RPMI8226 (cell line): ENCODE measurements at regions not wholly inside any gene's neighbourhood (a gene's known extent, or its start where the extent isn't known, plus 50 kb on each side); places are given as distances from the start of the nearest gene placed in this dataset.
A peak's percentile ranks its signal among the peaks of the same experiment; 100 is the strongest.

Experiments used
- DNase-seq: peaks from one replicate; pipeline ENCODE4 v3.0.0-alpha.2; 2015

GRCh38 chr2:81355436-81355835, 1050.9 kb upstream of the LRRTM1 start:
- no peak for DNase-seq

- DNase-seq = no peak
Observed at GRCh38 chr2:81334046-81334445, 1029.5 kb upstream of the LRRTM1 start.

DNA sequence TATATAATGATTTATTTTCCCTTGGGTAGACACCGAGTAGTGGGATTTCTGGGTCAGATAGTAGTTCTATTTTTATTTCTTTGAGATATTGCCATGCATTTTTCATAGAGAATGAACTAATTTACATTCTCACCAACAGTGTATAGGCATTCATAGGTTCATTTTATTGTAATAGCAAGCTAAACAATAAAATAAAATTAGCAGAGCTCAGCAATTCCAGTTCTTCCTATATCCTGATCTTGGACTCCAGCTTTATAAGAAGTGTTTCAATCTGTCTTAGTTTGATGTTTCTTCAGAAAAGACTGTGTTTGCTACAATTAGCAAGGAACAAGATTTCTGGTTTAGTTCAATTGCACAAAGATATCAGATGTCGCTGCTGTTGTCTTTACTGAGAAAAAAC, 1024.4 kb upstream of the LRRTM1 start:
- no peak for DNase-seq

DNA sequence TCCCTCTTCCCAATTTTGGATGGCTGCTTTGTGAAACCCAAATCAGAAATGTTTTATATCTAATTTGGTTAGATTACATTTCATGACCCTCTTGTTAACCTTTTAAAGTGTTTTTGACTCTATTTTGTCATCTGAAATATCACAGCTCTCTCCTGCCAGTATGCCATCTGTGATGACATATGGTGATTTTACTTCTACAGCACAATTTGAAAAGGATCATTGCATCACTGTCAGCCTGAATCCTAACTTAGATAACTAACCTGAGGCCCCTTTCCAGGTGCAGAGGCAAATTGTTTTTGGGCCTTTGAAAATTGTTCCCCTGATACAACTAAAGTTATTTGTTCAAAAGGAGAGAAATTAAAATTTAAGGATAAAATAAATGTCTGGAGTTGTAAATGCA, 1023.4 kb upstream of the LRRTM1 start:
- DNase-seq = no peak

- DNase-seq = peak; percentile 9
Observed at GRCh38 chr2:81324046-81324445, 1019.5 kb upstream of the LRRTM1 start.

GRCh38 chr2:81304154-81304830, 999.7 kb upstream of the LRRTM1 start:
- no peak for DNase-seq

GRCh38 chr2:81303321-81303720, 998.8 kb upstream of the LRRTM1 start:
- DNase-seq = no peak

DNA sequence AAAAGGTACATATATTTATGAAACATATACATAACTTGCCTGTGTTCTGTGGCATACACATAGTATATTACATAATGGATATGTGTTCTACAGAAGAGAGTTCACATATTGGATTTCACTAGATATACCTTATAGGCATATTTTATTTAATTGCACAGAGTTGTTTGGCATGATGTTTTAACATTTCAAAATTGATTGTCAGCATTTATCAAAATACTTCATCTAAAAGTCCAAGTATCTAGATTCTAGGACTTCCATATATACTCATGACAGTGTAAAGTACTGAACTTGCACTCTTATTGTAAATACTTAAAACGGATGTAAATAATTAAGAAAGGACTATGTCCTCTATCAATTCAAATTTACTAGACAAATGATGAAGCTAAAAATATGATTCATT, 995.3 kb upstream of the LRRTM1 start:
- no peak for DNase-seq

DNA sequence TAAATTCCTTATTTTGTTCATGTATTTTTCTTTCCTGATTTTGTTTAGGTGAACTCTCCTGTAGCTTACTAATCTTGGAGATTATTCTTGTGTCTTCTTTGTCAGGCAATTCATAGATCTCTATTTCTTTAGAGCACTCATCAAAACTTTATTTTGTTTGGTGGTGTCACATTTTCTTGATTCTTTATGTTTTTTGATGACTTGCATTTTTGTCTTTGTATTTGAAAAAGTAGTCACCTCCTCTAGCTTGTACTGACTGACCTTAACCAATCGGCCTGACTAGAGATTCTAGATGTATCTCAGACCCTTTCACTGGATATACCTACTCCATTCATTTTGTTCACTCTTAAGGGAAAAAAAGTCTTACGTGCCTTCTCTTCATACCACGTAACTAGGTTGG, 986.3 kb upstream of the LRRTM1 start:
- DNase-seq = no peak

GRCh38 chr2:81283081-81283480, 978.5 kb upstream of the LRRTM1 start:
- DNase-seq = no peak

- no peak for DNase-seq
Observed at GRCh38 chr2:81282151-81282769, 977.7 kb upstream of the LRRTM1 start.

DNA sequence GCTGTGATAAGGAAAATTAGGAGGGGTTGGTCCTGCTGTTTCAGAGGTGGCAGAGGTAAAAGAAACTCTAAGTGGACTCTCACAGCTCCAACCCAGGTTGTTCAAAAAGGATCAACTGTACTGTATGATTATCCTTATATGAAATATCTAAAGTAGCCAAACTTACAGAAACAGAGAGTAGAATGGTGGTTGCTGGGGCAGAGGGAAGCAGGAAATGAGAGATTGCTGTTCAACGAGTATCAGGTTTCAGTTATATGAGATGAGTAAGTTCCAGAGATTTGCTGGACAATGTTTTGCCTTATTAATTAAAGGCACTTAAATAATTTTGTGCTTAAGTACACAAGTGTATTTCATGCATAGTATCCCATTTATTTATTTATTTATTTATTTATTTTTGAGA, 972.0 kb upstream of the LRRTM1 start:
- no peak for DNase-seq

- DNase-seq = peak; percentile 18
Observed at GRCh38 chr2:81266106-81266505, 961.6 kb upstream of the LRRTM1 start.

- no peak for DNase-seq
Observed at GRCh38 chr2:81263989-81264388, 959.4 kb upstream of the LRRTM1 start.

DNA sequence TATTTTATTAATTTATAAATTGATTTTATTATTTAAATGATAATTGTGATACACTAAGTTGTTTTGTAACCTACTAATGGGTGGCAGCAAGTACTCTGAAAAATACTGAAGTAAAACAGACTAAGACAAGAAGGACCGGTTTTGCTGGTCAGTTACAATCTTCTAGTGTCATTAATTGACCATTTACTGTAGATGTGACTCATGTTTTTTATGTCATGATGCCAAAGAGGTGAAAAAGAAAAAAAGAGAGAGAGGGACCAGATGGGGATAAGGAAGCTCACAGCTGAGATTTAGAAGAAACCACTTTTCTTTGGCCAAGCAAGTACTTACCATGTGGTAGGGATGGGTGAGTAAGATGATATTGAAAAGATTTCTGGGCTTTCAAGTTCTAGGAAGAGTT, 955.8 kb upstream of the LRRTM1 start:
- DNase-seq = no peak

GRCh38 chr2:81250270-81250669, 945.7 kb upstream of the LRRTM1 start:
- no peak for DNase-seq

DNA sequence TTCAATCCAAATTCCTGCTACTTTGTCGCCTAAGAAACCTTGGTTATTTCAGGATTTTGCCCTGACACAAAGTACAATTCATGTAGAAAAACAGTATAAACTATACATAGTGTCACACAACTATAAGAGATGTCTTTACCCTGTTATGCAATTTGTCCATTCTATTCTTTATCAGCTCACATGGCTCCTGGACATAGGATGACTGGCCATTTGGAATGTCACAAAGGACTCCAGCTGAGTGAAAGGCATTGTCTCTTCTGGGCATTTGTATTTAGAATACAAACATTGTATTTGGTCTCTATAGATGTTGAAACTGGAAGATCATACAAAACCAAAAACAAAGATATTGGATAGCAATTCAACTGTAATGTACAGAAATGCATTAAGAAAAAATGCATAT, 944.6 kb upstream of the LRRTM1 start:
- no peak for DNase-seq

DNA sequence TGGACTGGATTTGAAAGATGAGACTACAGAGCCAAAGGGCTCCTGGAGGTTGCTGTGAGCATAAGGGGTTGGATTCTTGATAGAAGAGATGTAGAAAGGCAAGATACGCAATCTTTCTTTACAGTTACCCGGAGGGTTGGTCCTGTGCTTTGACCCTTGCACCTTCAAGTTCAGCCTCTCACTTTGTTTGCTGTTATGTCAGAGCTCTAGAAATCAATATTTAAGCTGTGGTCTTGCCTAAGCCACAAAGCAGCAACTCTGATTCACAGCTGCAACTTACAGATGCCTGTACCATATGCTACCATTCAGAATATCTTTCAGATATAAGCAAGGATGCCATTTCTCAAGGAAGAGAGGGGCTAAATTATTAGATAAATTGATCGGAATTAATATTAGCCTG, 943.1 kb upstream of the LRRTM1 start:
- DNase-seq = no peak

DNA sequence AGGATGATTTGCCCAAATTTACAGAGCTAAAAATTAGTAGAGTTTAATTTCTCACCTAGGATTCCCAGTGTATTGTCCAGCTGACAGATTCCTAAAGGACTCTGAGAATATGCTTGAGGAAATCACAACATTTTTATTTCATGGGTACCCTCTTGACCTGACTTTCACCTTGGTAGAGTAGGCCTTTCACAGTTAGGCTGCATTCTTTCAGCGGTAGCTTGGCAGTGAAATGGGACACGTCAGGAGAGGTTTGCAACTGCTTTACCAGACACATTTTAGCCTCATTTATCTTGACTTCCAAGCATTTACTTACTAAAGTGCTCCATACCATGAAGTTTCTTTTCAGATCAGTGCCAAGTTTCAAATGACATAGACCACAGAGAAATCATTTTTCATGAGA, 937.9 kb upstream of the LRRTM1 start:
- no peak for DNase-seq

DNA sequence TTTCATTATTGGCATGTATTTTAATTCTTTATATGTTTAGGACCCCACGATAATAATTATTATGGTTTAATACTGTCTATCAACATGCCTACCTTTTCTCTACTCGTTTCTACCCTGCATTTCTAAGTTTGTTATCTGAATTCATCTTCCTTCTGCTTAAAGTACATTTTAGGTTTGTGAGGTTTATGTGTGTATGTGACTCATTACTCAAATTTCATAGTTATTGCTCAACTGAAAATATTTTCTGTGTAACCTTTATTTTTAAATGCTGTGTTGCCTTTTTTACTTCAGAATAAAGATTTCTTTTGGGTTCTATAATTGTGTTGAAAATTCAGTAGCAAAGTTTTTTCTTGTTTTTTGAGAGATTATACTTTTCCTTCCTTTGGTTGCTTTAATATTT, 933.9 kb upstream of the LRRTM1 start:
- no peak for DNase-seq

- DNase-seq = no peak
Observed at GRCh38 chr2:81235601-81236000, 931.0 kb upstream of the LRRTM1 start.

GRCh38 chr2:81234711-81235110, 930.2 kb upstream of the LRRTM1 start:
- DNase-seq = no peak

DNA sequence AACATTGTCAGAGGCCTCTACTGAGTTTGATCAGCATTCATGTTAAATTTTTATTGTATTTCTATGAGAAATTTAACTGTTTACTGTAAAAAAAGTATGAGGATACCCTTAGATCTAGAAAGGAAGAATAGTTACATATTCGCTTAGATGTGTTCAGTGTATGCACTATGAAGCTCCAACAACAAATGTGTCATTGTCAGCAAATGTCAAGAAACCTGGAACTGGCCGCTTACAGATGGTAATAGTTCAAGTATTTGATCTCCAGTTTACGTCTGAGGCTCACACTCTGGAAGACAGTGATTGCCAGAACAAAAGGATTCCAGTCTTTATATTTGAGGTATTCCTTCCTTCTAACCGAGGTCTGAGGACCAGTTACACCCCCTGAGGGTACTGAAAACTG, 921.2 kb upstream of the LRRTM1 start:
- no peak for DNase-seq

- no peak for DNase-seq
Observed at GRCh38 chr2:81213598-81213997, 909.0 kb upstream of the LRRTM1 start.

DNA sequence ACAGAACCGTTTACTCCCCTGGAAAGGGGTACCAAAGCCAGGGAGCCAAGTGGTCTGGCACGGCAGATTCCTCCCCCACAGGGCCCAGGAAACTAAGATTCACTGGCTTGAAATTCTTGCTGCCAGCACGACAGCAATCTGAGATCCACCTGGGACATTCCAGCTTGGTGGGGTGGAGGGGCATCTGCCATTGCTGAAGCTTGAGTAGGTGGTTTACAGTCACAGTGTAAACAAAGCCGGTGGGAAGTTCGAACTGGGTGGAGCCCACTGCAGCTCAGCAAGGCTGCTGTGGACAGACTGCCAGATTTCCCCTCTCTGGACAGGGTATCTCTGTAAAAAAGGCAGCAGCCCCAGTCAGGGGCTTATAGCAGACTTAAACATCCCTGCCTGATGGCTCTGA, 901.7 kb upstream of the LRRTM1 start:
- no peak for DNase-seq
